Prostate gland (tissue), 2 donors: ENCODE measurements at regions not wholly inside any gene's neighbourhood (a gene's known extent, or its start where the extent isn't known, plus 50 kb on each side); places are given as distances from the start of the nearest gene placed in this dataset.

Experiments used
- CTCF ChIP-seq, 4 experiments: fragments of 200-600 bp in 2 of 4; fragments of 450-650 bp in 2 of 4; sonication (generic) in 2 of 4; IDR thresholded peaks; 1 replicate in 3 of 4; 2 replicates in 1 of 4; pipeline ENCODE4 v1.5.1; 2016 to 2019; ENCODE audit warnings: antibody characterized with exemption in 4 of 4, mild to moderate bottlenecking in 2 of 4, moderate library complexity in 2 of 4
- POLR2A ChIP-seq: fragments of 450-650 bp; IDR thresholded peaks from one replicate; pipeline ENCODE4 v1.6.1; 2016; ENCODE audit warnings: antibody characterized with exemption, mild to moderate bottlenecking
- POLR2AphosphoS5 ChIP-seq: sonication (generic); formaldehyde crosslinking; IDR thresholded peaks from one replicate; pipeline ENCODE4 v1.6.1; 2017; ENCODE audit warnings: antibody characterized with exemption

- TF ChIP-seq CTCF (IDR thresholded peaks at IDR 0.05), result no peak
- TF ChIP-seq POLR2AphosphoS5, result no peak
- TF ChIP-seq POLR2A, result no peak
Observed at GRCh38 chr2:51329512-51329911, 297.6 kb upstream of the NRXN1 start.
